Activated CD4-positive, alpha-beta T cell treated with anti-CD3 and anti-CD28 coated beads, Interleukin-2, Interleukin-4, amounts not matched to agents 100 ng/mL and 50 ng/mL, durations not matched to agents 16 hours and 8 hours (primary cell): ENCODE measurements at regions not wholly inside any gene's neighbourhood (a gene's known extent, or its start where the extent isn't known, plus 50 kb on each side); places are given as distances from the start of the nearest gene placed in this dataset.
A peak's percentile ranks its signal among the peaks of the same experiment; 100 is the strongest.
"Not testable (repeated sequence)": the region's sequence is repeated elsewhere in the genome, so short reads cannot be mapped to it uniquely, and the experiment has no call there.

Experiments
- DNase-seq: peaks from one replicate; pipeline ENCODE4 v3.0.0-alpha.2; 2020; ENCODE audit warnings: low spot score

DNA sequence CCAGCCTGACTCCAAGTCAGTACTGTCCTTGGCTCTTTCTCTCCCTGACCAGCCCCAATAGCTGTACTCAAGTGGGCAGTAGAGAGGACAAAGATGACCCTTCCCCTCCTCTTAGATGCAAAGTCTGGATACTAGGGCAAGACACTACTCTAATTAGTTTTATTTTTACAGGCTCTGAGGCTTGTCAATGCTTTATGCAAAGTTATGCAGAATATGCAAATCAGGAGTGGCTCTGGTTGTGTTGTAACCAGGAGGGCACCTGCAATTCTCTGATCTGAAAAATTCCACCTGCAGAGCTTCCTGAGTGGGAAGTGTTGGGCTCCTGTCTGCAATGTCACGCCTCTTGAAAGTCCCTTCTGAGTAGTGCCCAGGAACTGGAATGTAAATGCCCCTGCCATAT is 201.5 kb downstream of the RGS3 start:
- DNase-seq, result no peak

DNA sequence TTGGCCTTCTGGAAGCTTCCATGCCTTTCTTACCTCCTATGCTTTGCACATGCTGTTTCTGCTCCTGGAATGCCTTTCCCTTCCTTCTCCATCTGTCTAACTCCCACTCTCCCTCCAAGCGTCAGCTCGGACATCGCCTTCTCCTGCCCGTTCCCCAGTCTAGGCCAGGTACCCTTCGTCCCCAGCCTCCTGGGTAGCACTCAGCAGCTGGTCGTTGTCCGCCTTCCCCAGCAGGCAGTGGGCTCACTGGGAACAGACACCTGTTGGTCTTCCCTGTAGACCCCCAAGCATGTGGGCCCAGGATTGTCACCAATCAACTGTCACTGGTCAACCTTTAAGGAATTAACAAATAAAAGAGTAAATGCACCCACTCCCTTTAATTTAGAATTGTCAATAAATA is 202.2 kb downstream of the RGS3 start:
- DNase-seq, result no peak

DNA sequence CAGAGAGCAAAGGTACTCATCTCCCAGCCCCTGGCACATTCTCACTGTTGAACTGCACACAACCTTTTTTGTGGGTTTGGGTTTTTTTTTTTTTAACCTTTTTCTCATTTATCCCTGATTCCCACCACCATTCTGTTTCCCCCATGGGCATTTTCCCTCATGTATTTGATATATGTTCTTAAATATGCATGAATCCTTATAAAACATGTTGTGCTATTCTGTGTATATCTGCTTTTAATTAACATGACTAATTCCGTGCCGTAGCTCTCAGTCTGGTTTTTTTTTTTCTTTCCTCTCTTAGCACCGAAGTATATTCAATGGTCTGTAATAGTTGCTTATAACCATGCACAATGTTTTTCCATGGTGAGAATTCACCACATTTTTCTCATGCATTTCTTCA is 204.5 kb downstream of the RGS3 start:
- DNase-seq, result no peak

DNA sequence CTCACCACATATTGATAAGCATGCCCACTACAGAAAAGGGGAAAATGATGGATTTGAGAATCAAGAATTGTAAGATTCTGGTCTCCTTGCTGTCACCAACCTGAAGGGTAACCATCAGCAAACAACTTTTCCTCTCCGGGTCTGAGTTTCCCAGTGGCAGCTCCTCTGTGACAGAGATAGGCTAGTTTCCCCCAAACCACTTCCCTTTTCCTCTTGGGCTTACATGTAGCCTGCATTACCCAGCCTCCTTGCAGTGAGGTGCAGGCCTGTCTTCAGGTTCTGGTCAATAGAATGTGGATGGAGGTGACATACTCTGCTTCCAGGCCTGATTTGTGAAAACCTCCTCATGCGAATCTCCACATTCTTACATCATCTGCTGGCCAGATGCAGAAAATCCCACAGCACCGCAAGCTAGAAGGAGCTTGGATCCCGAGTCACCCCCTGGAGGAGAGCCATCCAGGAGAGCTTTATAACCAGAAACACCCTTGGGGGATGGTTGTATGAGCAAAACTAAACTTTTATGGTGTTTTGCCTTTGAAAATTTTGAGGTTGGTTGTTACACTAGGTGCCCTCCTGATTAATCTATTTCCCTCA is 206.1 kb downstream of the RGS3 start:
- no peak for DNase-seq

DNA sequence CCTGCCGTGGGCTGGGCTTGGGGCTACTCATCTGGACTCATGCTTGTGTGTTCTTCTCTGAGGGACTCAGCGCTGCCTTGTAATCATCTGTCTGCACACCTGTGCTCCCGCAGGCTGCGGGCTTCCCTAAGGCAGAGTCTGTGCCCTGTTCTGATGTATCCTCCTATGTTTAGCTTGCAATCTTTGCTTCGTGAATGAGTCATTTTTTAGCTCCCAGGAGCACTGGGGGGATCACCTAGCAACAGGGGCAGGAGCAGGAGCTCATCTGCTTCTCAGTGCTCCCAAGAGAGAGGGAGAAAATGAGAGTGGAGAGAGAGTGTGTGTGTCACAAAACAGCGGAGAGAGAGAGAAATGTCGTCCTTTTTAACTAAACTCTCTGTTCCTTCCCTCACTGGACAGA is 202.4 kb upstream of the ZNF618 start:
- no peak for DNase-seq

DNA sequence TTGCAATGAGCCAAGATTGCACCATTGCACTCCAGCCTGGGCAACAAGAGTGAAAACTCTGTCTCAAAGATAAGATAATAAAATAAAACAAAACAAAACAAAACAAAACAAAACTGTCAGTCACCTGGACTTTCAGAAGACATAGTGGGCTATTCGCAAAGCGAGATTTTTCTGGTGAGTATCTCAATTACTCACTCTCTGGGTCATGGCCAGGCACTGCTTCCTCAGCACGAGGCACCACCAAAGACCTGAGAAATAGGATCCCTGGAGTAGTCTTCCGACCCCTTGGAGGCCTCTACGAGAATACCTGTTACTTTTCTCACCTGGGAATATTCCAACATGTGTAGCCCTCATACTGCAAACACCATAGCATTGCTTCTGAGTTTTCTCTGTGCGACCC is 201.7 kb upstream of the ZNF618 start:
- no peak for DNase-seq

DNA sequence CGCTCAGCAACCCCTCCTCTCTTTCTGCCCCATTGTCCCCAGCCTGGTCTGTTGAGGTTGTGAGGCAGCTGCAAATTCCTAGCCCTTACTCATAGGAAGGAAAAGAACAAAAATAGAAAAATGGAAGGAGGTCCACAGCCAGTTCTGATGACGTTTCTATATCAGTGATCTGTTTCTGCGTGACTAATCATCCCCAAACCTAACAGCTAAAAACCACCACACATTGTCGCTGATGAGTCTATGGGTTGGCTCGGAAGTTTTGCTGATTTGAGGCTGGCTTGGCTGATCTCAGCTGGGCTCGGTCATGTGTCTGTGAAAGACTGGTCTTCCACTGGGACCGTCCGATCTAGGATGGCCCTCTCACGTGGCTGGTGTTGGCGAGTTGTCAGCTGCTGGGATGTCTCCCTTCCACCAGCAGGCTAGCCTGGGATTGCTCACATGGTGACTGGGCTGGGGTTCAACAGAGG is 200.6 kb upstream of the ZNF618 start:
- no peak for DNase-seq

DNA sequence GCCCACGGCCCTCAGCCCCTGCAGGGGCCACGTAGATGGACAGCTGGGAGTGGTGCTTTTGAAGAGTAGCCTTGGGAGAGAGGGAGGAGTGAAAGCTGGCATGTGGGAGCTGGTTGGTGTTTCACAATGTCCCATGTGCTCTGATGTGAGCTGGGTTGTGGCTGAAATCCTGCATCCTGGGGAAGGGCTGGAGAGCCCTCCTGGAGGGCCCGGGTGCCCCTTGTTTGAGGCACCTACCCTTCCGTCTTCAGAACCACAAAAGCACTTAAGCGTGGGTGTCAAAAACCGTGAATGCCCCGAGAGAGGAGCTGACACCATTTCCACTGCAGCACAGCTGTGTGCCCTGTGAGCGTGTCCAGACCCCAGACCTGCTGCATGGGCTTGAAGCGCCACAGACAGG is 199.1 kb upstream of the ZNF618 start:
- no peak for DNase-seq

DNA sequence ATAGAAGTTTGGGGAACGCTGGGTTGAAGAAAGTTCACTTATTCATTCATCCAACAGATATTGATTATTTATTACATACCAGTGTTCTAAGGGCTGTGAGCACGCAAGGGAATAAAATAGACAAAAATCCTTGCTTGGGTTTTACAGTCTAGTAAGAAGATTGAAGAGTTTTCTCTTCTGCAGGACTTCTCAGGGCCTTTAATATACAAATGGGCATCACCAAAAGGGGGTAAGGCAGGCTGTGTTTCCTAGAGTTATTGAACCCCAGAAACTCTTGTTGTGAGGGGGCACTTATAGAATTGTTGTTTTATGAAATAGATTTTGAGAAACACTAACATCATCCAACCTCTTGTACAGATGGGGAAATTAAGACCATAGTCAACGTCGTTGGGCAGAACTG is 198.5 kb upstream of the ZNF618 start:
- no peak for DNase-seq

DNA sequence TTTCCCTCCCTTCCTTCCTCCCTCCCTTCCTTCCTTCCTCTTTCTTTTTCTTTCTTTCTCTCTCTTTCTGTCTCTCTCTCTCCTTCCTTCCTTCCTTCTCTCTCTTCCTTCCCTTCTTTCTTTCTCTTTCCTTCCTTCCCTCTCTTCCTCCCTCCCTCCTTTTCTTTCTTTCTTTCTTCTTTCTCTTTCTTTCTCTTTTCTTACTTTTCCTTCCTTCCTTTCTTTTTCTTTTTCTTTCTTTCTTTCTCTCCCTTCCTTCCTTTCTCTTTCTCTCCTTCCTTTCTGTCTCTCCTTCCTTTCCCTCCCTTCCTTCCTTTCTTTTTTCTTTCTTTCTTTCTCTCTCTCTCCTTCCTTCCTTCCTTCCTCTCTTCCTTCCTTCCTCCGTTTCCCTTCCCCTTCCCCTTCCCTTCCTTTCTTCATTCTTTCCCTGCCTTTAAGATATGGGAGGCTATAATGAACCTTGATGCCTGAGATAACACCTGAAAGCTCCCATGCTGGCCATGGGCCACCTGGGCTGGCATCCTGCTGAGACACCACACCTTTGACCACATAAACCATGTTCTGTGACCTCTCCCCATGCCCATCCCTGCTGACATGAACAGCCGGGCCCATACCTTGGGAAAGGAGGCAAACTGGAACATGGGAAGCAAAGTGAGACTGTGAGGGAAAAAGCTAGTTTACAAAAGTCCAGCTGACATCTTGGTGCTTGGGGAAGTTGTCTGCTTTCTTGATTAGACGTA is 197.8 kb upstream of the ZNF618 start:
- no peak for DNase-seq

DNA sequence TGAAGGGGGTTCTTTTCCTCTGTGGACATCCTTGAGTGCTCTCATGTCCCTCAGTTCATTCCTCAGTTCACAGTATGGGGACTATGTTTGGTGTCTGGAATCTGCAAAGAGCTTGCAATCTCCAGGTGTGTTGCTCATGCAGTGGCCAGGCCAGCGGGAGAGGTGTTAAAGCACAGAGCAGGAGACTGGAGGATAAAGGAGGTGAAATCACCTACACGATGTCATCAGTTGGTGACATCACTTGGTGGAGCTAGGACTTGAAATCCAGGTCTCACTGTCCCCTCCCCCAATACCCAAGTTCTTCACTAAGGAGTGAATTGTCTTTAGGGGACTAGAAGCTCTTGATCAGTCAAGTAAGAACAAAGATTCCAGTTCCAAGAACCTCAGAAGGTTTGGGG is 197.3 kb upstream of the ZNF618 start:
- DNase-seq, result no peak

DNA sequence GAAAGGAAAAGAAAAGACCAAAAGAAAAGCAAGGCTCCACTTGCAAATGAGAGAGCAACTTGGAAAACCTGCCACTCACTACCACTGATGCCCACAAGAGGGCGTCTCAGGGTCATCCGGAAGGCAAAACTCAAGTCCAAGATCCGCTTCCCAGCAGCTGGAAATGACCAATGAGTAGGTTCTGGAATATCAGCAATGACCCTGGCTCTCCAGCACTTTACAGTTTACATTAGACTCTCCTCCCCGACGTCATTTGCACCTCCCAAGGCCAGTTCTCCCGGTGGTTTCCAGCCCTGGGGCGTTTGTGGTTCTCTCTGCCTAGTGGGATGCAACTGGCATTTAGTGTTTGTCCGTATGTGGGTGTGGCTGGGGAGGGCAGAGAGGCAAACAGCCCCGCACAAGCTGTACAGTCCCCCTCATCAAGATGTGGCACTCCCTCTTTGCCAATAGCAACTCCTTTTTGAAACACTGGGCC is 193.8 kb upstream of the ZNF618 start:
- peak; percentile 40 for DNase-seq

DNA sequence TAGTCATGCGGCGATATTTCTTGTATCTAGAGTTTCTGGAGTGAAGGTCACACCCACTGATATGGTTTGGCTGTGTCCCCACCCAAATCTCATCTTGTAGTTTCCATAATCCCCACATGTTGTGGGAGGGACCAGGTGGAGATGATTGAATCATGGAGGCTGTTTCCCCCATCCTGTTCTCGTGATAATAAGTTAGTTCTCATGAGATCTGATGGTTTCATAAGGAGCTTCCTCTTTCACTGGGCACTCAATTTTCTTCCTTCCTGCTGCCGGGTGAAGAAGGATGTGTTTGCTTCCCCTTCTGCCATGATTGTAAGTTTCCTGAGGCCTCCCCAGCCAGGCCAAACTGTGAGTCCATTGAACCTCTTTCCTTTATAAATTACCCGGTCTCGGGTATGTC is 190.5 kb upstream of the ZNF618 start:
- not testable (repeated sequence) for DNase-seq

DNA sequence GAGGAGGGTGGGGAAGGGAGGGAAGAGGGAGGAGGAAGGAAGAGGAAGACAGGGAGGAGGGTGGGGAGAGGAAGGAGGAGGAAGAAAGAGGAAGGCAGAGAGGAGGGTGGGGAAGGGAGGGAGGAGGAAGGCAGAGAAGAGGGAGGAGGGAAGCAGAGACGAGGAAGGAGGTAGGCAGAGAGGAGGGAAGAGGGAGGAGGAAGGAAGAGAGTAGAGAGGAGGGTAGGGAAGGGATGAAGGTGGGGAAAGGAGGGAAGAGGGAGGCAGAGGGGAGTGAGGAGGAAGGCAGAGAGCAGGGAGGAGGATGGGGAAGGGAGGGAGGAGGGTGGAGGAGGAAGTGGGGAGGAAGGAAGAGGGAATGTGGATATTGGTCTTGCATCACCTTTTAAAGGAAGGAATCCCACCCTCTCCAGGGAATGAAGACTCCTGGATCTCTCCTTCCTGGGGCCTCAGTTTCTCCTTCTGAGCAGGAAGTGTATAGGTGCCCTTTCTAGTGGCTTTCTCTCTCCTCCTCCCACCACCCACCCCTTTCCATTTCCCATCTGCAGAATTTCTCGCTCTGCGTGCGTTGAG is 188.9 kb upstream of the ZNF618 start:
- no peak for DNase-seq

DNA sequence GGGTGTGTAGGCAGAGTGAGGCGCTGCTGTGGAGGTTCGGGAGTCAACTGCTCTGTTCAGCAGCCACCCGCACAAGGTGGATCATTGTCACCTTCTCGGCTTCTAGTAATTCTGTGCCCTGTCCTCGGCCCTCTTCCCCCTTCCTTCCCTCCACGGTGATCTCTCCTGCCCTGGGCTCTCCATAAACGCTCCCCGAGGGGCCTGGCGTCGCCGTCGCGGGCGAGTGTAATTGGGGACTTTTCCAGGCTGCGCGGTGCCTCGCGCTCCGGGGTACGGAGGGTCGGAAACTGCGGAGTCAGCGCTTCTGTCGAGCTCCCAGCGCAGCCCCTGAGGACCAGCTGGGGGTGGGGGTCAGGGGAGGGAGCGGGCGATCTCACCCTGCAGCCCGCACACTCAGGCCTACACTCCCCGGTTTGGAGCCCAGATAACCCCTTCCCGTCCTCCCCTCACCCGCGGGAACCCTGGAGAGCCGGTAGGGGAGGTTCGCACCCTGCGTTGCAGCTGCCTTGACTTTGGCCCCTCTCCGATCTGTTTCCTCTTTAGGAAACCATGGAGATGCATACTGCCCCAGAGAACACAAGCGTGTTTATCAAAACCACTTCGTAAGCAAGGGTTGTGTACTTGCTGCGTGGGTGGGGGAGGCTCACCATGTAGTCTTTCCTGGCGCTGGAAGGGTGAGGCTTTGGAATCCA is 188.3 kb upstream of the ZNF618 start:
- no peak for DNase-seq

DNA sequence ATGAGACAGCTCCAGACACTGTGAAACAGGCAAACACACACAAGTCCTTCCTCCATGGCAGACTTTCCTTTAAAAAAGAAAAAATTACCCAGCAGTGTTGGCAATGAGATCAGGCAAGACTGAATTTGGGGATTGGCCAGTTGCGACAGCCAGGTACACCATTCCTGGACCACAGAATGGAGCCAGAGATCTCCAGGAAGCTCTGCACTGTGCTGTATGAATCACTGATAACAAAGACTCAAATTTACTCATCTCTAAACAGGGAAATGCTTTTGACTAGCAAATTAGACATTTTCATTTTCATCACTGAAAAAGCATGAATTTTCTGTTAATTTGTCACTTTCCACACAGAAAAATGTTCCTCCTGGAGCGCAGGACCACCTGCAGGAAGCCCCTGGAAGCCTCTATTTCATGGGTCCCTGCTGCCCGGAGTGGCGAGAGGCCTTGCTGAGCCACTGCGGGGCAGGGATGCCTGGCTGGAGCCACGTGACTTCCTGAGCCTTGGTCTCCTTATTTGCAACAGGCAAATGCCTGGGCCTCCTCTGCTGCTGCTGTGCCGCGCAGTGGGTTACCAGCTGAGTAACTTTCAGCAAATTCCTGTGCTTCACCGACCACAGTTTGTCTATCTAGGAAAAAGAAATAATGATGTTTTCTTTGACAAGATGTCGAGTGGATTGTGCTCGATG is 185.9 kb upstream of the ZNF618 start:
- DNase-seq, result no peak

DNA sequence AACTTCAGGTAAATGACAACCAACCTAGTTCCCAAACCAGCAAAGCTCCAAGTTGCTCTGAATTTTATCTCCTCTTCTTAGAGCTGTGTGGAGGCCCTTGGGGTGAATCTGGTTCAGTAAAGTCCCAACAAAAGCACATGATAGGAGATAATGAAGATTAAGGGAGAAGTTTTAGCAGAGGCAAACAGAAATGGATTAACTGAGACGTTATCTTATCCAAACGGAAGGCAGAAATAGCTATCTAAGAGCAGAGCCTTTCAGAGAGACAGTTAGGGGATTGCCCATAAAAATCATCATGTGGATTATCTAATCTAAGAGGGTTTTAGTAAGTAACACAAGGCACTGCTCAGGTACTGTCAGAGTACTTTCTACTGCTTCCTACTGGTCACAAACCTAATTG is 183.9 kb upstream of the ZNF618 start:
- DNase-seq, result no peak

DNA sequence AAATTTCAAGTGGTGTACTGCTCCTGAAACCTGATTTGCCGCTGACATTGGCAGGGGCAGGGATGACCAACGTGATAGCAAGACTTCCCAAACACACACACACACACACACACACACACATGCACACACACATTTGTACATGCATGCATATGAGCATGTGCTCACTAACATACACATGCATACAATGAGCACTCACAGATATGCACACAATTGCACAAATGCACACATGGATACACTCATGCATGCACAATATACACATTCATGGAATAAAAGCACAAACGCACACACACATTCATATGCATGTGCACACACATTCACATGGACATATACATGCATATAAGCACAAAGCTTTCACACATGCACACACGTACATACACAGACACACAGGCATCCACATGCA is 181.2 kb upstream of the ZNF618 start:
- DNase-seq, result no peak

DNA sequence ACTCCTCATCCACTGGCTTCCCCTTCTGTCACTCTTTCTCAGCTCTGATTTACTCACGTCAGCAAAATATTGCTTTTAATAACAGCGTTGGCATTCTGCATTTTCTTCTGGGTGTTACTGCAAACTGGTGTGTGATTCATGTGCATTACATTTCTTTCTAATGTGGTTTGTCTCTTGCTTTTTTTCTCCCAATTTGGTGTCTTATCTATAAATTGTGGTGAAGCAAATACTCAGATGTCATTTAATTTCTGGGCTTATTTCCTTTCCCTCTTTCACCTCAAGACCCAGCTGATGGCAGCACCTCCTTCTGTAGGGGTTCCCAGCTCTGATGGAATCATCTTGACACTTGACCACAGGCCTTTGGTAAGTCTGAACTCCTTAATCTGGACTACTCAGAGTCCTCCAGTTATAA is 180.7 kb upstream of the ZNF618 start:
- DNase-seq, result no peak

DNA sequence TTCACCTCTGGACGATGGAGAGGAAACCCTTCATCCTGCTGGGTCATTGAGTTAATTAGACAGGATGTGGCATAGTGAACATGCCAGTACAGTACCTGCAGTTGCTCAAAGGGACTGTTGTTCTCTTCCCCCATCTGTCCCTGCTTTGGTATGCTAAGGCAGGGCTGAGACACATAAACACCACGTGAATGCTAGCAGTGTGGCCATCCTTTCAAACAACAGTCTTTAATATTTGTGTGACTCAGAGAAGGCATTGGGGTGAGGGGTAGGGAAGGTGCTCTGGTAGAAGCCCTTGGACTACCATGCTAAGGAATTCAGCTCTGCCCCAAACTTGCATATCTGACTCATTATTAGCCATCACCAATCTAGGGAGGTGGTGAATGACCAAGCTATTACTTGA is 180.2 kb upstream of the ZNF618 start:
- DNase-seq, result no peak

DNA sequence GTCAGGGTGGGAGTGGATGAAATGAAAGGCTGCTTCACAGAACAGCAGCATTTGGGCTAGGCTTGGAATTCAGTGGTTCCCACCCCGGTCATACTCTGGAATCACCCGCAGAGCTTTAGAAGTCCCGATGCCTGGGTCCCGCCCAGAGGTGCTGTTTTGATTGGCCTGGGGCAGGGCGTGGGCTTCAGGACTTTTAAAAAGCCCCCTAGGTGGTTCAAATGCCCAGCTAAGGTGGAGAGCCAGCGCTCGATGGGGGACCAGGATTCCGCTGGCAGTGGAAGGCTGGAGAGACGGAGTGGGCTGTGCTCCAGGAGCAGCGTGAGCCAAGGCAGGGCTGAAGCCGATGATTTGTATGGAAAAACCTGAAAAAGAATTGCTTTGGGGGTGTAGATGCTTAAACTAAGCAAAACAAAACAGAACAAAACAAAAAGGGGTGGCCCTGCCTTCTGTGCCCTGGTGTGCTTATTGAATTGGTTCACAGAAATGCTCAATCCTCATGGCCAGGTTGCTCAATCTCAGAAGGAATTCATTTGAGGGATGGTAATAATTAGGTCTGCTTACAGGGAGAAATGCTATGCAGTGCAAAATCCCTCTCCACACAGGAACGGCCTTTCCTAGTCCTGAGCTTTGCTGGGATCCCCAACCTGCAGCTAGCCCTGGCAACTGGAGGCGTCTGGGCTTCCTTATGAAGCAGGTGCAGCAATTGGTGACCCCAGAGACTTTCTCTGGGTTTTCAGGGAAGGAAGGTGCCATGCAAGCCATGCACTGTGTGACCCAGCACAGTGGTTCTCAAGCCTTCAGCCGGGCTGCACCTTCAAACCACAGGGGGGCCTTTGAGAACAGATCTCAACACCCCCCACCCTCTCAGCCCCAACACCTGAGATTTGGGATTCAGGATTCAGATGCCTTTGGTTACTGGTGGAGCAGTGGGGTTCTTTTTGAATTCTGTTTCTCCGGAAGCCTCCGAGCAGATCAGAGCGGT is 174.0 kb upstream of the ZNF618 start:
- DNase-seq, result no peak
